ENCODE measurements at regions not wholly inside any gene's neighbourhood (a gene's known extent, or its start where the extent isn't known, plus 50 kb on each side); places are given as distances from the start of the nearest gene placed in this dataset.

DNA sequence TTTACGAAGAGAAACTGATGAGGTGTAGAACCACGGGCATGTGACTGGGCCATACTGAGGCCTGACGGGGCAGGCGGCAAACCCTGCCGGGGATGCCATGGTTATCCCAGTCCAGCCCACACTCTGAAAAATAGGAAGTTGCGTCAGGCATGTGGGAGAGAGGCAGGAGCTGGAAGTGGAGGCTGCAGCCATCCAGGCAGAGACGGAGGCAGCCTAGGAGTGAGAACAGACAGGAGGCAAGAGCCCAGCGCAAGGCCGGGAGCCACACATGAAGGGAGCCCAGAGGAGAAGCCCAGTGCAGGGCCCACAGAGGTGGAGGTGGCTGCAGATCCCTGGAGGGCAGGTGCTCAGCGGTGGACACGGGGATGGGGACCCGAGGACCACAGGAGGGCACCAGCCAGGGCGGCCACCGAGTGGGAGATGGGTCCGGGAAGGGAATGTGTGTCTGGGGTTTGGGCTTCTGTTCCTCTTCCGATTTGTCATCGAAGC, 175.2 kb upstream of the PPP2R2D start:
- H3K36me3 ChIP-seq (replicated peaks in 1 of 2; ENCODE audit: control insufficient read depth in 1 of 2, insufficient read depth in 2 of 2, low read length in 2 of 2): no peaks in the 10 kb centered on the region
- Mint-ChIP-seq H3K36me3 (no peaks in the 10 kb centered on the region), H3K27ac (peak overlapping the region in 1 of 7 donors; percentile 43), H3K9me3 (peaks cover 0 to 2% (median 0%) of the 10 kb centered on the region in 7 donors), H3K4me1 (peaks cover 6% of the 10 kb centered on the region), H3K27me3 (ENCODE audit: low read depth in 3 of 3) (peaks cover 2 to 12% (median 6%) of the 10 kb centered on the region in 3 donors), H3K4me3 (no peak overlapping the region)
- DNase-seq: no peak
- H3K4me3 ChIP-seq (replicated peaks in 1 of 3; ENCODE audit: low read depth in 2 of 3, low read length in 3 of 3): no peak overlapping the region
- intact Hi-C loops (cut with micrococcal nuclease): no loop called here
- no peaks in the 10 kb centered on the region for H4K20me1 ChIP-seq (ENCODE audit: insufficient read depth, low read length)
- WGBS (ENCODE audit: insufficient coverage): 65% methylated on average over 17 of the region's 17 CpGs
- TF ChIP-seq, protein P1, sequence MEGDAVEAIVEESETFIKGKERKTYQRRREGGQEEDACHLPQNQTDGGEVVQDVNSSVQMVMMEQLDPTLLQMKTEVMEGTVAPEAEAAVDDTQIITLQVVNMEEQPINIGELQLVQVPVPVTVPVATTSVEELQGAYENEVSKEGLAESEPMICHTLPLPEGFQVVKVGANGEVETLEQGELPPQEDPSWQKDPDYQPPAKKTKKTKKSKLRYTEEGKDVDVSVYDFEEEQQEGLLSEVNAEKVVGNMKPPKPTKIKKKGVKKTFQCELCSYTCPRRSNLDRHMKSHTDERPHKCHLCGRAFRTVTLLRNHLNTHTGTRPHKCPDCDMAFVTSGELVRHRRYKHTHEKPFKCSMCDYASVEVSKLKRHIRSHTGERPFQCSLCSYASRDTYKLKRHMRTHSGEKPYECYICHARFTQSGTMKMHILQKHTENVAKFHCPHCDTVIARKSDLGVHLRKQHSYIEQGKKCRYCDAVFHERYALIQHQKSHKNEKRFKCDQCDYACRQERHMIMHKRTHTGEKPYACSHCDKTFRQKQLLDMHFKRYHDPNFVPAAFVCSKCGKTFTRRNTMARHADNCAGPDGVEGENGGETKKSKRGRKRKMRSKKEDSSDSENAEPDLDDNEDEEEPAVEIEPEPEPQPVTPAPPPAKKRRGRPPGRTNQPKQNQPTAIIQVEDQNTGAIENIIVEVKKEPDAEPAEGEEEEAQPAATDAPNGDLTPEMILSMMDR (IDR thresholded peaks at IDR 0.05): no peak
- no peaks in the 10 kb centered on the region for H3K4me1 ChIP-seq (ENCODE audit: control insufficient read depth in 1 of 2, insufficient read depth in 2 of 2, low read length in 2 of 2)
- H3K4me2 ChIP-seq (replicated peaks; ENCODE audit: extremely low read depth, low read length, poor library complexity, severe bottlenecking): no peak overlapping the region
- no peak overlapping the region for H2AFZ ChIP-seq (ENCODE audit: insufficient read depth, low read depth, low read length, poor library complexity, severe bottlenecking)
- H3K27ac ChIP-seq (ENCODE audit: low read depth in 1 of 2, low read length in 2 of 2): no peak overlapping the region
- H3K79me2 ChIP-seq (ENCODE audit: insufficient read depth, low read length): no peaks in the 10 kb centered on the region
- H3K9ac ChIP-seq (ENCODE audit: insufficient read depth, low read length, poor library complexity, severe bottlenecking): no peak overlapping the region
- H3K9me3 ChIP-seq (replicated peaks in 1 of 2; ENCODE audit: control insufficient read depth in 1 of 2, insufficient read depth in 1 of 2, low read length in 2 of 2): no peaks in the 10 kb centered on the region
- H3K27me3 ChIP-seq (ENCODE audit: control insufficient read depth in 2 of 2, insufficient read depth in 2 of 2, low read length in 2 of 2): no peaks in the 10 kb centered on the region

DNA sequence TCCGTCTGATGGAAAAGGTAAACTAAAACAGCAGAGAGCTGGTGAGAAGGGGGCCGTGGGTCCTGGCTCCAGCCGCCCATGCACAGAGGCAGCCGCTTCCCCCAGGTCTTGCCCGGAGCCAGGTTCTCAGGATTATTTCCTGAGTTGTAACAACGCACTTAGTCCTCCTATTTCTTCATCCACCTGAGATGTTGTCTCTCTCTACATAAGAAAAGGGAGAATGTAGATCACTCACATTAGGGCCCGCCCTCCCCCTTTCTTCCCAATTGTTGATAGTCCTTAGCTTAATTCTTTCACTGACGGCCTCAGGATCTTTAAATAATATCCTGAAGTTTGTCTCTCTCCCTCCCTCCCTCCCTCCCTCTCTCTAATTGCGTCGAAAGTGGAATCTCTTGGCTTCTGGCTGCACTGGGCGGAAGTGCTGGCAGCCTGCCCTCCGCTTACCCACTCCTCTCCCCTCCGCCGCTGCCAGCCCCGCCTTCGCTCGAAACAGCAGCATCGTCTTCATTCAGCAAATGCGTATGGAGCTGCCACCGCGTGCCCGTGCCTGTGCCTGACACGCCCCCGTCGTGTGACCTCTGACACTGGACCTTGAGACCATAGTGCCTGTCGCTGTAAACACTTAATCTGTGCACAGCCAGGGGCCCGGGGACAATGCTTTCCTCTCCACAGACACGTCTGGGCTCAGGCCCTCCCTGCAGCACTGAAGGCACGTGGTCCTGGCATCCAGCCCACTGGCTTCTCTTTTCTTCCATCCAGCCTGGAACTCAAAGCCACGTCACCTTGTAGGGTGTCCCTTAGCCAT, 174.5 kb upstream of the PPP2R2D start:
- Mint-ChIP-seq H3K4me1 (peaks cover 6% of the 10 kb centered on the region), H3K36me3 (no peaks in the 10 kb centered on the region), H3K9me3 (peaks cover 0 to 2% (median 0%) of the 10 kb centered on the region in 7 donors), H3K4me3 (peak overlapping the region in 1 of 2 donors; percentile 78), H3K27ac (no peak overlapping the region), H3K27me3 (ENCODE audit: low read depth in 3 of 3) (peaks cover 2 to 12% (median 6%) of the 10 kb centered on the region in 3 donors)
- WGBS (ENCODE audit: insufficient coverage): 26% methylated on average over 23 of the region's 30 CpGs
- H3K36me3 ChIP-seq (replicated peaks in 1 of 2; ENCODE audit: control insufficient read depth in 1 of 2, insufficient read depth in 2 of 2, low read length in 2 of 2): no peaks in the 10 kb centered on the region
- no peak overlapping the region for H3K4me2 ChIP-seq (replicated peaks; ENCODE audit: extremely low read depth, low read length, poor library complexity, severe bottlenecking)
- no peak overlapping the region for H3K27ac ChIP-seq (ENCODE audit: low read depth in 1 of 2, low read length in 2 of 2)
- no peaks in the 10 kb centered on the region for H3K27me3 ChIP-seq (ENCODE audit: control insufficient read depth in 2 of 2, insufficient read depth in 2 of 2, low read length in 2 of 2)
- H2AFZ ChIP-seq (ENCODE audit: insufficient read depth, low read depth, low read length, poor library complexity, severe bottlenecking): no peak overlapping the region
- H3K9ac ChIP-seq (ENCODE audit: insufficient read depth, low read length, poor library complexity, severe bottlenecking): no peak overlapping the region
- DNase-seq: no peak
- intact Hi-C loops (cut with micrococcal nuclease): no loop called here
- H3K79me2 ChIP-seq (ENCODE audit: insufficient read depth, low read length): no peaks in the 10 kb centered on the region
- no peak overlapping the region for H3K4me3 ChIP-seq (replicated peaks in 1 of 3; ENCODE audit: low read depth in 2 of 3, low read length in 3 of 3)
- H3K9me3 ChIP-seq (replicated peaks in 1 of 2; ENCODE audit: control insufficient read depth in 1 of 2, insufficient read depth in 1 of 2, low read length in 2 of 2): no peaks in the 10 kb centered on the region
- H3K4me1 ChIP-seq (ENCODE audit: control insufficient read depth in 1 of 2, insufficient read depth in 2 of 2, low read length in 2 of 2): no peaks in the 10 kb centered on the region
- TF ChIP-seq, protein P1 (IDR thresholded peaks at IDR 0.05): no peak
- no peaks in the 10 kb centered on the region for H4K20me1 ChIP-seq (ENCODE audit: insufficient read depth, low read length)

Data from CD14-positive monocyte (primary cell).